A549 (cell line): ENCODE measurements at regions not wholly inside any gene's neighbourhood (a gene's known extent, or its start where the extent isn't known, plus 50 kb on each side); places are given as distances from the start of the nearest gene placed in this dataset.

Source experiments
- ATAC-seq, 2 experiments: fragments of 200-7000 bp in 1 of 2; fragments of >200 bp in 1 of 2; cut with Nextera tagmentation in 1 of 2; cut with Tn5 transposase in 1 of 2; 3 replicates each; pipeline versions ENCODE4 v1.8.0 to v1.9.1; 2018 to 2020; ENCODE audit warnings: mild to moderate bottlenecking in 1 of 2, moderate library complexity in 1 of 2
- CTCF ChIA-PET: fragments of 300-600 bp; sonication (Branson Sonifier 250); formaldehyde crosslinking; extraction: SDS; loops from one replicate; lab custom pipeline; 2021; ENCODE audit warnings: antibody characterized with exemption, inconsistent platforms; lab: Yijun Ruan, JAX
- POLR2A ChIA-PET: fragments of 350-600 bp; formaldehyde crosslinking; extraction: SDS; loops from one replicate; lab custom pipeline; 2021; ENCODE audit warnings: antibody characterized with exemption, inconsistent platforms; lab: Yijun Ruan, JAX
- DNase-seq, 2 experiments: peaks; one replicate each; pipeline versions ENCODE4 v3.0.0 to v3.0.0-alpha.2; 2011 to 2016; ENCODE audit warnings: low read depth in 1 of 2, low spot score in 1 of 2
- FAIRE-seq: peaks from 2 replicates; lab custom pipeline; 2011; peaks lifted over from hg19 to GRCh38; lab: Jason Lieb, UNC
- H3K27ac ChIP-seq, 2 experiments: fragments of >200 bp; sonication (Bioruptor Twin); formaldehyde crosslinking; 3 replicates each; pipeline ENCODE4 v1.5.1; 2016 to 2017
- H3K4me1 ChIP-seq: fragments of >200 bp; sonication (Bioruptor Twin); formaldehyde crosslinking; 3 replicates; pipeline ENCODE4 v1.6.1; 2016
- H3K4me2 ChIP-seq: fragments of >200 bp; sonication (Bioruptor Twin); formaldehyde crosslinking; 3 replicates; pipeline ENCODE4 v1.6.1; 2016
- H3K4me3 ChIP-seq: fragments of >200 bp; sonication (Bioruptor Twin); formaldehyde crosslinking; 3 replicates; pipeline ENCODE4 v1.5.1; 2016
- H3K9me3 ChIP-seq: fragments of >200 bp; sonication (Bioruptor Twin); formaldehyde crosslinking; 3 replicates; pipeline ENCODE4 v1.6.1; 2016
- BHLHE40 ChIP-seq: IDR thresholded peaks from 2 replicates; pipeline ENCODE4 v1.6.1; 2012; ENCODE audit warnings: low read depth, low read length, inconsistent platforms
- EP300 ChIP-seq, 2 experiments: fragments of >200 bp; sonication (Bioruptor Twin); formaldehyde crosslinking; IDR thresholded peaks; 2 replicates in 1 of 2; 3 replicates in 1 of 2; pipeline ENCODE4 v1.6.1; 2016 to 2017
- FOSB ChIP-seq: fragments of 250-450 bp; sonication (Bioruptor Pico); IDR thresholded peaks from 2 replicates; pipeline ENCODE4 v1.5.0; 2020; ENCODE audit warnings: mild to moderate bottlenecking, moderate library complexity
- HOXA7 ChIP-seq: fragments of 250-450 bp; sonication (Bioruptor Pico); IDR thresholded peaks from 2 replicates; pipeline ENCODE4 v1.5.0; 2020; ENCODE audit warnings: mild to moderate bottlenecking, moderate library complexity
- HOXB13 ChIP-seq: fragments of 250-450 bp; sonication (Bioruptor Pico); IDR thresholded peaks from 2 replicates; pipeline ENCODE4 v1.5.0; 2020; ENCODE audit warnings: low read depth, mild to moderate bottlenecking, moderate library complexity
- JUNB ChIP-seq: fragments of >200 bp; sonication (Bioruptor Twin); formaldehyde crosslinking; IDR thresholded peaks from 2 replicates; pipeline ENCODE4 v1.6.1; 2016
- KDM1A ChIP-seq: fragments of 200-600 bp; sonication (generic); IDR thresholded peaks from 2 replicates; pipeline ENCODE4 v1.6.1; 2016; ENCODE audit warnings: low read depth, mild to moderate bottlenecking
- MYC ChIP-seq: IDR thresholded peaks from 2 replicates; pipeline ENCODE4 v1.6.1; 2012; ENCODE audit warnings: mild to moderate bottlenecking, inconsistent platforms, low read length, improper control_type of control experiment, borderline replicate concordance
- NPAS2 ChIP-seq: fragments of 250-450 bp; sonication (Bioruptor Pico); IDR thresholded peaks from 2 replicates; pipeline ENCODE4 v1.8.0; 2022; ENCODE audit warnings: mild to moderate bottlenecking, moderate library complexity, borderline replicate concordance
- NR3C1 ChIP-seq: fragments of >200 bp; sonication (Bioruptor Twin); formaldehyde crosslinking; IDR thresholded peaks from 3 replicates; pipeline ENCODE4 v1.6.1; 2017
- PHF8 ChIP-seq: fragments of 200-600 bp; sonication (generic); IDR thresholded peaks from 2 replicates; pipeline ENCODE4 v1.6.1; 2016; ENCODE audit warnings: low read depth, mild to moderate bottlenecking, antibody characterized with exemption, moderate library complexity, borderline replicate concordance
- RARB ChIP-seq: fragments of 250-450 bp; sonication (Bioruptor Pico); IDR thresholded peaks from 2 replicates; pipeline ENCODE4 v1.8.0; 2021; ENCODE audit warnings: mild to moderate bottlenecking, moderate library complexity
- RNF2 ChIP-seq: fragments of 200-600 bp; sonication (generic); IDR thresholded peaks from 2 replicates; pipeline ENCODE4 v1.6.1; 2016; ENCODE audit warnings: low read depth, mild to moderate bottlenecking, antibody characterized with exemption, moderate library complexity, borderline replicate concordance
- SMC3 ChIP-seq: fragments of >200 bp; sonication (Bioruptor Twin); formaldehyde crosslinking; IDR thresholded peaks from 3 replicates; pipeline ENCODE4 v1.6.1; 2018; ENCODE audit warnings: inconsistent platforms
- ZC3H11A ChIP-seq: fragments of 450-650 bp; IDR thresholded peaks from 2 replicates; pipeline ENCODE4 v1.6.1; 2014; ENCODE audit warnings: antibody characterized with exemption, mild to moderate bottlenecking
- ZSCAN20 ChIP-seq: fragments of 250-450 bp; sonication (Bioruptor Pico); IDR thresholded peaks from 2 replicates; pipeline ENCODE4 v1.8.0; 2022; ENCODE audit warnings: mild to moderate bottlenecking, moderate library complexity
- WGBS: methylation state at CpG from one replicate; pipeline ENCODE4 v1.1.6; 2017; ENCODE audit errors: missing lambda C conversion rate; 5-methylcytosine and 5-hydroxymethylcytosine counted together
- TF ChIP-seq, protein P1 (sequence below): fragments of >200 bp; sonication (Bioruptor Twin); formaldehyde crosslinking; IDR thresholded peaks from 3 replicates; pipeline ENCODE4 v1.6.1; 2016
- TF ChIP-seq, protein P2 (sequence below): fragments of 450-650 bp; IDR thresholded peaks from 2 replicates; pipeline ENCODE4 v1.6.1; 2014; ENCODE audit warnings: antibody characterized with exemption
- TF ChIP-seq, protein P3 (sequence below): IDR thresholded peaks from 2 replicates; pipeline ENCODE4 v1.6.1; 2012
- TF ChIP-seq, protein P4 (sequence below): fragments of 150-350 bp; IDR thresholded peaks from 2 replicates; pipeline ENCODE4 v1.6.1; 2014; ENCODE audit warnings: low read depth, mild to moderate bottlenecking, low read length
- TF ChIP-seq, protein P5 (sequence below): IDR thresholded peaks from 2 replicates; pipeline ENCODE4 v1.6.1; 2012
- TF ChIP-seq, protein P6 (sequence below): fragments of >200 bp; sonication (Bioruptor Twin); formaldehyde crosslinking; IDR thresholded peaks from 2 replicates; pipeline ENCODE4 v1.6.1; 2016
- TF ChIP-seq, protein P7 (sequence below): fragments of 250-450 bp; sonication (Bioruptor Pico); IDR thresholded peaks from 2 replicates; pipeline ENCODE4 v1.5.0; 2021; ENCODE audit warnings: mild to moderate bottlenecking, moderate library complexity, borderline replicate concordance

DNA sequence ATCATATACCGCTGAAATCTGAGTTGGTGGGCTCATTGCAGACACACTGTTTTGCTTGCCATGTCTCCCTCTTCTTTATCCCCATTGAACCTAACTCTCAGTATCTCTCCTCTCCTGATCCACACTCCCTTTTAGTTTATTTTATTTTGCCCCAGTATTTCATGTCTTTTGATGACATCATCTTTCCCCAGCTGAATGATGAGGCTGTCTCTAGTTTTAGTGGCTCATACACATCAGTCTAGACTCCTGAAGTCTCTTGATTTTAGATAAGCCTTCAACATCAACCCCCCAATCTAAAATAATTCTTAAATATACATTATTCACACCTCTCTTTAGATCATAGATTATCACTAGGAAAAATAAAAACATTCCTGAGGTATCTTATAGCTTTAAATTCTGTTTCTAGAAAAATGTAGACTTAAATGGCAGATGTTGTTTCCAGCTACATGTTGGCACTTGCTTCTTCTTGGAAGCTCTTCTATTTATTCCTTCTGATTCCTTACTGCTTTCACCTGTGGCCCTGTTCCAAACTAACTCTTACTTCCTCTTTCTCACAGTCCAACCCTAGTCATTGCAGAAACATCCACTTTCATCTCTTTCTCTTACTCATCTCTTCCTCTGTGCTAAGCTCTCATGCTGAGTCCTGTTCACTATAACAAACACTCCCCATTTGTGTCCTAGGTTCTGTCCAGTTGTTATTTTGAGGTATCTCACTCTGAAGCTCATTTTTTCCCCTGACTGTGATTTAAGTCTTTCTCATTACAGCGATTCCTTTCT lies 191.9 kb upstream of the SLC35B3 start:
- FAIRE-seq = no peak
- no peak overlapping the region for H3K4me3 ChIP-seq
- ChIA-PET CTCF (no interaction called here), POLR2A (no interaction called here)
- 44% methylated on average over 2 of the region's 2 CpGs for WGBS
- no peak overlapping the region for H3K27ac ChIP-seq
- no peak overlapping the region for H3K4me2 ChIP-seq
- ATAC-seq = no peak; a peak in 1 of 6 replicates
- DNase-seq = peak in 1 of 2 experiments; percentile 1
- TF ChIP-seq, protein P1, sequence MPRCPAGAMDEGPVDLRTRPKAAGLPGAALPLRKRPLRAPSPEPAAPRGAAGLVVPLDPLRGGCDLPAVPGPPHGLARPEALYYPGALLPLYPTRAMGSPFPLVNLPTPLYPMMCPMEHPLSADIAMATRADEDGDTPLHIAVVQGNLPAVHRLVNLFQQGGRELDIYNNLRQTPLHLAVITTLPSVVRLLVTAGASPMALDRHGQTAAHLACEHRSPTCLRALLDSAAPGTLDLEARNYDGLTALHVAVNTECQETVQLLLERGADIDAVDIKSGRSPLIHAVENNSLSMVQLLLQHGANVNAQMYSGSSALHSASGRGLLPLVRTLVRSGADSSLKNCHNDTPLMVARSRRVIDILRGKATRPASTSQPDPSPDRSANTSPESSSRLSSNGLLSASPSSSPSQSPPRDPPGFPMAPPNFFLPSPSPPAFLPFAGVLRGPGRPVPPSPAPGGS = no peak
- TF ChIP-seq, protein P2, sequence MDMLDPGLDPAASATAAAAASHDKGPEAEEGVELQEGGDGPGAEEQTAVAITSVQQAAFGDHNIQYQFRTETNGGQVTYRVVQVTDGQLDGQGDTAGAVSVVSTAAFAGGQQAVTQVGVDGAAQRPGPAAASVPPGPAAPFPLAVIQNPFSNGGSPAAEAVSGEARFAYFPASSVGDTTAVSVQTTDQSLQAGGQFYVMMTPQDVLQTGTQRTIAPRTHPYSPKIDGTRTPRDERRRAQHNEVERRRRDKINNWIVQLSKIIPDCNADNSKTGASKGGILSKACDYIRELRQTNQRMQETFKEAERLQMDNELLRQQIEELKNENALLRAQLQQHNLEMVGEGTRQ = no peak
- no peak for TF ChIP-seq SMC3
- H3K4me1 ChIP-seq = no peaks in the 10 kb centered on the region
- no peaks in the 10 kb centered on the region for H3K9me3 ChIP-seq

DNA sequence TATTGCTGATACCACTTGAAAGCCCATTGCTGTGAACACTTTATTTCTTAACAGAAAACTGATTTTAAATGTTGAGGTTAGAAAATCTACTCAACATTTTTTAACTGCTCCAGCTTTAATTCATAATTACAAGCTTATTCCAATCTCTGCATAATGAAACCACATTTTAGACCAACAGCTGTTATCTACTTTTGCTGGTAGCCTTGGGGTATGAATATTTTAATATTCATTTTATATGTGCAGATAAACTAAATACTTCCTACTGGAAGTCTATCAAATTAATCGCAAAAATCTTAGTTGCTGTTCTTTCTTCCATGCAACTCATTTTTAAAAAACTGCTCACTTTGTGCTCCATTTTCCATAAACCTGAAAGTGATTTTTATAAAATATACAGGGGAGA lies 189.3 kb upstream of the SLC35B3 start:
- no peaks in the 10 kb centered on the region for H3K9me3 ChIP-seq
- 87% methylated on average over 1 of the region's 1 CpG for WGBS
- H3K4me1 ChIP-seq = no peaks in the 10 kb centered on the region
- CTCF ChIA-PET = no interaction called here
- FAIRE-seq (no peak), ATAC-seq (no peak), DNase-seq (no peak)
- no peak overlapping the region for H3K27ac ChIP-seq
- no peak overlapping the region for H3K4me2 ChIP-seq
- TF ChIP-seq ZSCAN20 (CRISPR knock-in tag) = no peak
- TF ChIP-seq NPAS2 (CRISPR knock-in tag) = no peak
- no peak for TF ChIP-seq HOXA7
- TF ChIP-seq SMC3 = no peak
- TF ChIP-seq, protein P3, sequence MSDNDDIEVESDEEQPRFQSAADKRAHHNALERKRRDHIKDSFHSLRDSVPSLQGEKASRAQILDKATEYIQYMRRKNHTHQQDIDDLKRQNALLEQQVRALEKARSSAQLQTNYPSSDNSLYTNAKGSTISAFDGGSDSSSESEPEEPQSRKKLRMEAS = no peak
- TF ChIP-seq, protein P4, sequence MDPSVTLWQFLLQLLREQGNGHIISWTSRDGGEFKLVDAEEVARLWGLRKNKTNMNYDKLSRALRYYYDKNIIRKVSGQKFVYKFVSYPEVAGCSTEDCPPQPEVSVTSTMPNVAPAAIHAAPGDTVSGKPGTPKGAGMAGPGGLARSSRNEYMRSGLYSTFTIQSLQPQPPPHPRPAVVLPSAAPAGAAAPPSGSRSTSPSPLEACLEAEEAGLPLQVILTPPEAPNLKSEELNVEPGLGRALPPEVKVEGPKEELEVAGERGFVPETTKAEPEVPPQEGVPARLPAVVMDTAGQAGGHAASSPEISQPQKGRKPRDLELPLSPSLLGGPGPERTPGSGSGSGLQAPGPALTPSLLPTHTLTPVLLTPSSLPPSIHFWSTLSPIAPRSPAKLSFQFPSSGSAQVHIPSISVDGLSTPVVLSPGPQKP = no peak
- TF ChIP-seq, protein P5, sequence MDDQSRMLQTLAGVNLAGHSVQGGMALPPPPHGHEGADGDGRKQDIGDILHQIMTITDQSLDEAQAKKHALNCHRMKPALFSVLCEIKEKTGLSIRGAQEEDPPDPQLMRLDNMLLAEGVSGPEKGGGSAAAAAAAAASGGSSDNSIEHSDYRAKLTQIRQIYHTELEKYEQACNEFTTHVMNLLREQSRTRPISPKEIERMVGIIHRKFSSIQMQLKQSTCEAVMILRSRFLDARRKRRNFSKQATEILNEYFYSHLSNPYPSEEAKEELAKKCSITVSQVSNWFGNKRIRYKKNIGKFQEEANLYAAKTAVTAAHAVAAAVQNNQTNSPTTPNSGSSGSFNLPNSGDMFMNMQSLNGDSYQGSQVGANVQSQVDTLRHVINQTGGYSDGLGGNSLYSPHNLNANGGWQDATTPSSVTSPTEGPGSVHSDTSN = no peak
- TF ChIP-seq KDM1A = no peak
- TF ChIP-seq, protein P1 = no peak
- TF ChIP-seq PHF8 = no peak
- TF ChIP-seq RARB (CRISPR knock-in tag) = no peak
- TF ChIP-seq NR3C1 = no peak
- no peak for TF ChIP-seq EP300 (IDR thresholded peaks at IDR 0.05)
- TF ChIP-seq, protein P6, sequence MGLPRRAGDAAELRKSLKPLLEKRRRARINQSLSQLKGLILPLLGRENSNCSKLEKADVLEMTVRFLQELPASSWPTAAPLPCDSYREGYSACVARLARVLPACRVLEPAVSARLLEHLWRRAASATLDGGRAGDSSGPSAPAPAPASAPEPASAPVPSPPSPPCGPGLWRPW = no peak
- POLR2A ChIA-PET = no interaction called here
- no peak overlapping the region for H3K4me3 ChIP-seq

DNA sequence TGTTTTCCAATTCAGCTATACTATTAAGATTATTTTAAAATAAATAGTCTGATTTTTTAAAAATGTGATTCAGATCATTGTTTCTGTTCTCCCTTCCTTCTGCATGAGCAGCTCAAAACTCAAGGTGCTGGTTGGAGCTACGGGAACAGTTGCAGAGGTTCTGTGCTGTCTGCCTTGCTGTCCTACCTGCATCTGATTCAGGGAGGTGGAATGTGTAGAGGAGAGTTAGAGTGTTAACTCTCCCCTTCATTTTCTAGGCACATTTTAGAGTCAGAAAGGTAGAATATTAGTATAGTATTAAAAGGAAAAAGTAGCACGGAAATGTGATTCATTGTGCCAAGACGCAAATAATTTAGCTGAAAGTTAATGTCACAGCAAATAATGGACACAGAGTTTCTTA lies 188.1 kb upstream of the SLC35B3 start:
- ChIA-PET POLR2A (no interaction called here), CTCF (no interaction called here)
- no peak overlapping the region for H3K4me2 ChIP-seq
- no peaks in the 10 kb centered on the region for H3K9me3 ChIP-seq
- H3K27ac ChIP-seq = no peak overlapping the region
- ATAC-seq (no peak), FAIRE-seq (no peak), DNase-seq (no peak)
- no peaks in the 10 kb centered on the region for H3K4me1 ChIP-seq
- WGBS = 57% methylated on average over 3 of the region's 3 CpGs
- no peak overlapping the region for H3K4me3 ChIP-seq
- TF ChIP-seq ZC3H11A = no peak
- TF ChIP-seq JUNB = no peak
- TF ChIP-seq RNF2 = no peak
- TF ChIP-seq HOXB13 (CRISPR knock-in tag) = no peak
- no peak for TF ChIP-seq FOSB (CRISPR knock-in tag)
- no peak for TF ChIP-seq BHLHE40
- no peak for TF ChIP-seq PHF8
- no peak for TF ChIP-seq MYC
- TF ChIP-seq, protein P7, sequence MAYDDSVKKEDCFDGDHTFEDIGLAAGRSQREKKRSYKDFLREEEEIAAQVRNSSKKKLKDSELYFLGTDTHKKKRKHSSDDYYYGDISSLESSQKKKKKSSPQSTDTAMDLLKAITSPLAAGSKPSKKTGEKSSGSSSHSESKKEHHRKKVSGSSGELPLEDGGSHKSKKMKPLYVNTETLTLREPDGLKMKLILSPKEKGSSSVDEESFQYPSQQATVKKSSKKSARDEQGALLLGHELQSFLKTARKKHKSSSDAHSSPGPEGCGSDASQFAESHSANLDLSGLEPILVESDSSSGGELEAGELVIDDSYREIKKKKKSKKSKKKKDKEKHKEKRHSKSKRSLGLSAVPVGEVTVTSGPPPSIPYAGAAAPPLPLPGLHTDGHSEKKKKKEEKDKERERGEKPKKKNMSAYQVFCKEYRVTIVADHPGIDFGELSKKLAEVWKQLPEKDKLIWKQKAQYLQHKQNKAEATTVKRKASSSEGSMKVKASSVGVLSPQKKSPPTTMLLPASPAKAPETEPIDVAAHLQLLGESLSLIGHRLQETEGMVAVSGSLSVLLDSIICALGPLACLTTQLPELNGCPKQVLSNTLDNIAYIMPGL = no peak
